H4 (cell line): ENCODE measurements at regions not wholly inside any gene's neighbourhood (a gene's known extent, or its start where the extent isn't known, plus 50 kb on each side); places are given as distances from the start of the nearest gene placed in this dataset.

Experiments used
- DNase-seq: peaks from one replicate; pipeline ENCODE4 v3.0.0-alpha.2; 2015; ENCODE audit warnings: low spot score

GRCh38 chr1:82452096-82452495 is 651.4 kb downstream of the ADGRL2 start:
- DNase-seq = no peak

DNA sequence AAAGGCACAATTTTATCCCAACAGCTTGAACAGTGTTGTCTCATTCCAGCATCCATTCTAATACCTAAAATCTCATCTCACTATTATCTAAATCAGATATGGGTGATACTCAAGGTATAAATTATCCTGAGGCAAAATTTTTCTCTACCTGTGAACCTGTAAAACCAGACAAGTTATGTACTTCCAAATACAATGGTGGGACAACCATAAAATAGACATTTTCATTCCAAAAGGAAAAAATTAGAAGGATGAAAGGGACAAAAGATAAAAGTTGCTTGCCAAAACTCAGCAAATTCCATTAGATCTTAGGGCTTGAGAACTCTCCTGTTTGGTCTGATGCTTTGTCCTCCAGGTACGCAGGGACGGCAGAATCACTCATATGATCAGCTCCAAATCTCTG is 650.5 kb downstream of the ADGRL2 start:
- DNase-seq = no peak

DNA sequence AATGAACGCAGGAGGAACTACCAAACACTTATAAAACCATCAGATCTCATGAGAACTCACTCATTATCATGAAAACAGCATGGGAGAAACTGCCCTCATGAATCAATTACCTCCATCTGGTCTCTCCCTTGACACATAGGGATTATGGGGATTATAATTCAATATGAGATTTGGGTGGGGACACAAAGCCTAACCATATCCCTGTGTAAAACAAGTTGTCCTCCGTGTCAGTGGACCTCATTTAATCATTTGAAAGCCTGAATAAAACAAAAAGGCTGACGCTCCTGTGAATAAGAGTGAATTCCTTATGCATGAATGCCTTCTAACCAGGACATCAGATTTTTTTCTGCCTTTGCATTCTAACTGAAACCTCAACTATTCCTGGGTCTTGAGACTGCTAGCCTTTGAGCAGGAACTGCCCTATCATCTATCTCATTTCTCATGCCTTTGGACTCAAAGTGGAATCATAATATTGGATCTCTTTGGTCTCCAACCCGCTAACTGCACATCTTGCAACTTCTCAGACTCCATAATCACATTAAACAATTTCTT is 648.8 kb downstream of the ADGRL2 start:
- no peak for DNase-seq

GRCh38 chr1:82446955-82447354 is 646.2 kb downstream of the ADGRL2 start:
- no peak for DNase-seq

GRCh38 chr1:82446236-82446635 is 645.5 kb downstream of the ADGRL2 start:
- DNase-seq = no peak

GRCh38 chr1:82445827-82446226 is 645.1 kb downstream of the ADGRL2 start:
- DNase-seq = no peak

- no peak for DNase-seq
These were observed 644.4 kb downstream of the ADGRL2 start for GRCh38 chr1:82445132-82445531.

- DNase-seq = no peak
These were observed 640.7 kb downstream of the ADGRL2 start for GRCh38 chr1:82441402-82441801.

DNA sequence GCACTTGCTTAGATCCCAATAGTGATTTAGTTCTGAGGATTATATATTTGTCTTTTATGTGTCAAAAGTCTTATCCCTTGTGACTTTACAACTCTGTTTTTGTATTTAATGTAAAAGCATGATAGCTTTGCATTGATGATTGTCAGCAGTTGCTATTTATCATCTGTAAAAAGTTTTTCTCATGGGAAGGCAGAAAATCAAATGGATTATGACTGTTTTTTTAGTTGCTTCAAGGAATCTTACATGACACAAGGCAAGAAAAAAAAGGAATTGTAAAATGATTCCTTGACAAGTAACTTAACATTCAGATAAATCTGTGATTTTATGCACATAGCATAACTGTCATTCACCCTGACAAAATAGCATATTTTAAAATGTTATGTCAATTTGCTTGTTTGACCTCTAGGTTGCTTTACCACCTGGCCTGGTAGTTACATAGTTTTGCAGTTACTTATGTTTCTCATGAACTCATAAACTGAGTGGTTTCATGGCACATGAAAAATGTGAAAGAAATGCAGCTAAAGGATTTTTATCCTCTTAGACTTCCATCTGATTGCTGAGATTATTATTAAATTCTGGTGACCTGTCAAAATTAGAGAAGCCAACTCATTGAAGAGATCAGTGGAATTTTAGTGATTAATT is 622.6 kb downstream of the ADGRL2 start:
- DNase-seq = no peak

GRCh38 chr1:82421782-82422181 is 621.0 kb downstream of the ADGRL2 start:
- DNase-seq = no peak

DNA sequence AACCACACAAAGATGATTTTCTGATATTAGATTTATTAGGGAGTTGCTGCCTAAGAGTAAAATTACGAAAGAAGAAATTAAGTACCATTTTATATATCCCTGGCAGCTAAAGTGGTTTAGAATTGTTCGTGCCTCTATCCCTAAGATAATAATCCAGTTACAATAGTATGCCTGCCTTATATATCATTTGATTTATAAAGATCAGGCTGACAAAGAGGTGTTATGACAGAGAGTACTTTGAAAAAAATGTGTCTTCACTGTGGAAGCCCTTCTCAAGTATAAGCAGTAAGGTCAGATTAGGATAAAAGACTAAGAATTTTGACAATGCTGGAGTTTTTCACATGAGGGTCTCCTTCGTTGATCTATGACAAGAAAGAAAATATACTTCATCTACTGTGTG is 619.9 kb downstream of the ADGRL2 start:
- no peak for DNase-seq

DNA sequence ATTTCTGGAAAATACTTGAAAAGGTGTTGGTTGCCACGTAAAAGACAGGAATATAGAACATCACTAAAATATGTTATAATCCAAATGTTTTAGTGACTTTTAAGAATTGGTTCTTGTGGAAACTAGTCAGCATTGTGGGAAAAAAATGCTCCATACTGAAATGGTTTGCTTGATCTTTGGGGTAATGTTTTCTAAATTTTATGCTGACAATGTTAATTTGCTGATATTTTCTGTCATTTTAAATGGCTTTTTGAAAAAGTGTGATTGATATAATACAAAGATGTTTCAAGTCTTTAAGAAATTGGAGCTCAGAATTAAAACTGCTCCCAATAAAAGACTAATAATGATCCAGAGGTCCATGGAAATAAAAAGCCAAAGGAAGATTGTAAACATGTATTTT is 610.9 kb downstream of the ADGRL2 start:
- no peak for DNase-seq

DNA sequence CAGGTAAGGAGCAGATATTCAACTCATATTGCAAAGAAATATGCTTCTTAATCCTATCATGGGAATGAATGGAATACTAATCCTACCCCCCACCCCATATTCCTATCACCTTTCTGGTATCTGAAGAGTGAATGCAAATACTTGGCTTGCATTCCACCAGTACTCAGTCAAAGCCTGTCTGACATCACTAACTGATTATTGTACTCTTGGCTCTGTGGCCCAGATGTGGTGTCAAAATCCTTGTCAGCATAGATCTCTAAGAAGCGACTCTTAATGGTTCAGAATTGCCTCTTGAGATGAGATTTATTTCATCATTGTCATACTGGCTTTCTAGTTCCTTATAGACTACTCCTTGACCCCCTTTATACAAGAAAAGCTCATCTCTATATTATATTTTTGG is 604.6 kb downstream of the ADGRL2 start:
- no peak for DNase-seq

GRCh38 chr1:82401116-82401515 is 600.4 kb downstream of the ADGRL2 start:
- DNase-seq = no peak

GRCh38 chr1:82400521-82400920 is 599.8 kb downstream of the ADGRL2 start:
- no peak for DNase-seq

DNA sequence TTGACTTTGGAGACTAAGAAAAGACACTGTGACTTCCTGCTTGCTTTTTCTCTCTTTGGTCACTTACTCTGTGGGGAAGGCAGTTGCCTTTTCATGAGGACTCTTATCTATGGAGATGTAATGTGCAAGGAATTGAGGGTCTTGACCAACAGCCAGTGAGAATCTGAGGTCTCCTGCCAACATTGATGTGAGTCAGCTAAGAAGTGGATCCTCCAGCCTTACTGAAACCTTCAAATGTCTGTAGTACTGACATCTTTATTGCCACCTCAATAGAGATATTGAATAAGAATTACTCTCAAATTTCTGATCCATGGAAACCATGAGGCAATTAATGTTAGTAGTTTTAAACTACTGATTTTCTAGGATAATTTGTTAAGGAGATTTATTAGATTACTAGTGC is 598.4 kb downstream of the ADGRL2 start:
- DNase-seq = no peak

DNA sequence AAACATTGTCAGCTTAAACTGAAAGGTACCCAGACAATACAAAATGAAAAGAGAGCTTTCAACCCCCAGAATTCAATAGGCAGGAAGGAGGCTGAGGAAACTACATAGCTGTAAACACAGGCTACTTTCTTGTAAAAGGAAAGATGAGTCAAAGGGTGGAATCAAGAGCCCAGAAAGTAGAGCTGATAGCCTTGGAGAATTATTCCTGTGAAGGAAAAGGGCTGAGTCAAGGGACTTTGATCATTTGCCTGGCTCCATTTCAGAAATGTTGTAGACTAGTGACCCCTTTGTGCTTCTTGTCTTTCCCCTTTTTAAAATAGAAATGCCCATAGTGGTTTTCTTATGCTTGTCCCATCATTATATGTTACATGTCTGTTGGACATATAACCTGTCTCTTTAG is 597.6 kb downstream of the ADGRL2 start:
- no peak for DNase-seq

DNA sequence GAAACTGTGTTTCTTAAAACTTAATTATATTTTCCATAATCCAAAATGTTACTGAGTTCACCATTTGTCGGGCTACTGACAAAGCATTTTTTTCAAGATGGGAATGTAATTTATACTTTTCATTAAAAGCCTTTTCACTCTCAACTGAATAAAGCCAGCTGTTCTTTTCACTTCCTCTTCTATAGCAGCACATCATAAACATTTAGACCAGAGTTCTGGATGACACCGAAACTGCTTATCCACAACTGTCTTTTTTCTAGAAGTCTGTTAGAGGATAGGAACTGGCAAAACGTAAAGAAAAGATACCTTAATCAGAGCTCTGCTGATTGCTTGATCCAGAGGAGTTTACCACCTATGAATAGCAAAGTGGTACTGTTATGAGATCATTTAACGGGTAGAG is 594.7 kb downstream of the ADGRL2 start:
- DNase-seq = no peak

DNA sequence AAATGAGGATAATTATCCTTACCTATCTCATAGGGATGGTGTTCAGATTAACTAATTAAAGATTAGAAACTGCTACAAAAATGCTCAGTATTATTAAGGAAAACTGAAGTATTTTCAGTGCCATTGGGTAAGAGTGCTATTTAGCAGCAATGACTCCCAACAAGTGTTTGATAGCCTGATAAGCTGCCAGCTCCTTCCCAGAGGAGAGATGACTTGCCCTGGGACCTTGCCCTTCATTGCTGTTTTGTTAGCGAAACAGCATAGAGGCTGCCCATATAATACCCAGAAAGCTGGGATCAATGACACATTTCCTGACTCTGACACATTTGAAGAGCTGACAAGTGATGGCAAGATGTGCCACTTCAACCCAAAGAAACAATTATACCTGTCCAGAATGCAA is 592.2 kb downstream of the ADGRL2 start:
- no peak for DNase-seq

DNA sequence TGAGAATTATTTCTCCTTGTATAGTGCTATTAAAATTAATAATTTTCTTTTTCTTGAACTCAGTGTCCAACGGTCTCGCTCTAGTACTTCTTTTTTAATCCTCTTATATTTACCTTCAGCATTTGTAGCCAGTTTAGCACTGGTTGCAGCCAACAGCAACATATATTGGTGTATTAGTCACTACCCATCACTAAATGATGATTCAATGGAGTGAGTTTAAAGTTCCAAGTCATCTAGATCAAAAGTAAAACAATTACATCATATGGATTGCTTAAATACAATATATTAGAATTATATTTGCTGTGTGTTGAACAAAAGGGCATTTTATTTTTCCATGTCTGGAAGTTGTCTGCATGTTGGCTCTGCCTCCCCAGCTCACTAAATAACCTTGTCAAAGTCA is 591.8 kb downstream of the ADGRL2 start:
- DNase-seq = no peak

GRCh38 chr1:82391712-82392111 is 591.0 kb downstream of the ADGRL2 start:
- DNase-seq = no peak

DNA sequence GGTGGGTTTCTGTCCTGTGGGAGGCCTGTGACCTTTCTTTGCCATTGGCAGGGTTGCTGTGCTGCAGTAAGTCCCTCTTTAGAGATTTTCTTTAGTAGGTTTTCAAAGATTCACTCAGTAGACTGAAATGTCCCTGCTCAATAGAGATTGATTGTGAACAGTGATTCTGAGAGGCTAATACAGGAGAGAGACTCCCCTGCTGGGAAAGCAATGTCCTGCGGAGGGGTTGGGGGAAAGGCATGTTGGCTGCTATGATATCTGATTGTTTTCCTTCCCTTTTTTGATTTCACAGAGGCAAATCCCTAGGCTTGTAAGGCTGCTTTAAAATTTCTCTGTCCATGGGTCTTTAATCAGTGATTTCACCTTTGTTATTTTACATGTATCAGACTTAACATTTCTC is 589.9 kb downstream of the ADGRL2 start:
- no peak for DNase-seq

- DNase-seq = peak; percentile 10
These were observed 587.9 kb downstream of the ADGRL2 start for GRCh38 chr1:82388679-82389078.

DNA sequence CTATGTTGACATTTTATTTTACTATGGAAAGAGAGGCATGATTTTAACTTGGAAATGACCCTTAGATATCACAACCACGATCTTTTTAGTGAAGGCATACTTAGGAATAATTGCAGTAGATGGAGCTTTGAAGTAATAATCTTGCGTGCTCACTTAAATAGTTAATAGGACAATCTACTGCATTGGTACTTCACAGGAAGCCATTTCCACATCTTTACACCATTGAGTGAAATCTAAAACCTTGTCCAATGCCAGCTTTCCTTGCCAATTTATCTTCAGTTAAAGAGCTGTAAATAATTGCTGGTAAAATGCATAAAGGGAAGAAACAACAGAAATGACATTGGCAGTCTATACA is 586.3 kb downstream of the ADGRL2 start:
- DNase-seq = no peak
